NCI-H2227 (cell line): ENCODE measurements at regions not wholly inside any gene's neighbourhood (a gene's known extent, or its start where the extent isn't known, plus 50 kb on each side); places are given as distances from the start of the nearest gene placed in this dataset.

Experiments
- DNase-seq: peaks from one replicate; lab custom pipeline; 2025; ENCODE audit not compliant: unreplicated experiment; lab: John Stamatoyannopoulos, UW

DNA sequence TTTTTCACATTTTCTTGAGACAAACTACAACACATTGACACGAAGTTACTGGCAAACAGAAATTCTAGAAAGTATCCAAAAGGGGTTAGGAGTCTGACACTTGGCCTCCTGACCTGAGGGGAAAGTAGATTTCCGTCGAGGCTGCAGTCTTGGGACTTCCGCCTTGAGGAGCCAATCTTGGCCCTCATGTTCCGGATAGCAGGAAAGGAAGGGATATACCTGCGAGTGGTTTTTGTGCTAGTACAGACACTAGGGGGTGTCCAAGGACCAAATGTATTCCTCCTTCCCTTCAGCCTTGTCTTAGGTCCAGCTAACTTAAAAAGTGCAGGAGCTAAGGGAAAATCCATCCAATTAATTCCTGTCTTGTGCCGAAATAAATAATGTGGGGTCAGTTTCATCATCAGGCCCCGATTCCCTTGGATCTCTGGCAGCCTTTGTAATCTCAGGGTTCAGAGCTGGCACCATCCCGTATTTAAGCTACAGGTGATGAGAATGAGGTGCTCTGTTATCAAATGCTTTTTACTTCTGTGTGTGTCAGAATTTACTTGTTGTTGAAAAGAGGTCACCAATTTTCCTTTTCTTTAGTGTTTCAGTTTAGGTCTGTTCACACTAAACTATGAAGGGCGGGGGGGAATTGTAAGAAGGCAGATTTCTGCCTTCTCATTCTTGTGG, 330.2 kb upstream of the FANCL start:
- DNase-seq, result peak; percentile 78

DNA sequence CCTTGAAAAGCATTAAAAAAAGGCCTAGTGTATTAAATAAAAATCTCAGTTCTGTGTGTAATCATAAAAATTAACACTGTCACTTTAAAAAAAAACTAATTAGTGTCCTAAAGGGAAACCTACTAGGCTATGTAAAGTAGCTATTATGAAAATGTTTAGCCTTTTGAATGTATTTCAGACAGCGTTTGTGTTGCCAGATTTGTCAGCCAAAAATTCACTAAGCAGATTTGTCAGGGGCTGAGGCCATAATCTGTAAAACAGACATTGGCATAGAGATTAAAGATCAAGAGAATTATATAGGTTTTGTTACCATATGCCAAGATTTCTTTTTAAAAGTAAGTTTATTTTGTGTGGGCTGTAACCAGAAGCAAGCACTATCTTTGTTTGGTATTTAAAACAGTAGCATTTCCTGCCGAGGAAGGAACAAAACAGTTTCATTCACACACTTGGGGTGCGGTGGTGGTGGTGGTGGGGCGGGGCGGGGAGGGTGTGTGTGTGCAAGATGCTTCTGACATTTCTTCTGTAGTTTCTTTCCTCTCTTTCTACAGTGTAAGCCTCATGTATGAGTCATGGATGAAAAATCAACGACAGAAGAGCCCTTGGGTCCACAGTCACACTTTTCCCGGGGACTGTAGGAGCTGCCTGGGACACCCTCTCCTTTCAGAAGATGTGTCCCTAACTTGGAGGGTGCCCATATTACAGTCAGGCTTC, 328.5 kb upstream of the FANCL start:
- no peak for DNase-seq

DNA sequence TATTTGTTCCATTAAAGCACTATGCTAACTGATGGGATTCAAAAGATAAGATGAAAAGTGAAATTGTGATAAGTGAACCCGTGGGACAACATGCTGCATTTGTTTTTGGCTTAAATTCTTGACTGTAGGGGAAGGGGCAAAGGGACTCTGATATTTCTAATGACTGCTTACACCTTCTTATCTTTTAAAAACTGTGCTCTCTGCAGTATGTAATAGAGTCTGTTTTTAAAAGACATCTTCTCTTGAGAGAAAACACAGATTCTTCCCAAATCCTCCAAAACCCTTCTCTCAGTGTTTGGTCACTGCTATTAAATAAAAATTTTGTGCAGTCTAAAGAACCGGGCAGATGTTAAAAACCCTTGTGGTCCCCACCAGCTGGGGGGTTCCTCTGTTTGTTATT, 327.8 kb upstream of the FANCL start:
- DNase-seq, result no peak

DNA sequence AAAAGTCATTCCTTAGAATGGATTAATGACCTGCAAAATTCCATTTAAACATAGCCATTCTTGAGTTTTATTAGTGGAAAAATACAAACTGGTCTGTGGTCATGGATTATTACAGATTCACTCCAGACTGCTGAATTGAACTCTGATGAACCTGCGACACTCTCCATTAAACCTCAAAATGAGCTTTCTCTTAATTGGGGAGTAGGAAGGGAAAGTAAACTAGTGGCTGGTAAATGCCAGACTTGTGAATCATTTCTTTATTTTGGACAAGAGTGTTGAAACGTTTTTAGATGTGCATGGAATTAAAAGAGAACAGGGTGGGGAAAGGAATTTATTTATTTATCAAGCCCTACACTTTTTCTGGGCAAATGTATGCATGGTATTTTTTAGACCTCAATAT, 321.2 kb upstream of the FANCL start:
- no peak for DNase-seq

DNA sequence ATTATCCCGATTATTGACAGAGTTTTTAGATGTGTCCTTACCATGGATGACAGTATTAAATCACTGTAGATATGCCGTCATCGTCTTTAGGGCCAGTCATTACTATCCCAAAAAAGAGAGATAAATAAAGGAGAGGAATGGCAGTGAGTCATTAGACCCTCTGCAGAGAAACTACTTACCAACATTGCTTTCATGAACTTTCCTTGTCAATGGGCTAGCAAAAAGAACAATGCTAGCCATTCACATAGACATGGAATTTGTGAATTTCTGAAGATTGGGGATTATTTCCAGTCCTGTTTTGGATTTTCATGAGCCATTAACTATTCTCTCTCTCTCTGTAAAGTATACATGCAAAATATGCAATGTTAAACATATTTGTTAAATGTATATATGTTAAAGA, 319.4 kb upstream of the FANCL start:
- no peak for DNase-seq

DNA sequence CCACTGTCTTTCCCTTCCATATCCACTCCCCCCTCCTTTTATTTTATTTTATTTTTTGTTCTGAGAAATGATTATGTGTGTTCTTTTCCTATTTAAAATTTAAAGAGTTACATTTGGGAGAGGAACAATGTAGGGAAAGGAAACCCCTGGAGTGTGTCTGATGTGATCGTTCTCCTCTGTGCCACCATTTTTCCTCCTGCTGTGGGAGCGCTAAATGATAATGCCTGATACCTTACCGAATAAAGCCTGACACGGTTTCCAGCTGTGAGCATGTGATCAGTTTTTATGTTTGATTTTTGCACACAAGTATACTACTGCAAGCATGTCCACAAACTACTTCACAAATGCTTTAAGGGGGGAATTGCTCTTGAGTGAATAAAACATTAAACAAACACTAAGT, 317.8 kb upstream of the FANCL start:
- no peak for DNase-seq

DNA sequence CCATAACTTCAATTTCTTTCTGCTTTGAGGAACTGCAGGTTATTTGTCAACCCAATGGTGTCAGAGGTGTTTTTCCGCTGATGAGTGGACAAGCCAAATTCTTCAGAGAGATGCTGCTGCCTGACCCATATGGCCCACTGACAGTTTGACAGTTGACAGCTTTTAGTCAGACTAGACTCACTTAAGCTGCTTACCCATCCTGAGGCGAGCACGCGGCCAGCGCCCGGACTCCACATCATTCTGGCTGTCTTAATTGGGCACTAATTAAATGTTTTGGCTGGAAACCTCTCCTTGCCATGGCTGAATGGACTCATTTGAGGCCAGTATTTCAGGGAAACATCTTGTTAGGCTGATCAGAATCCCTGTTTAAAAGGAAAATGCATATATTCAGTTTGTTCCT, 316.1 kb upstream of the FANCL start:
- DNase-seq, result no peak

DNA sequence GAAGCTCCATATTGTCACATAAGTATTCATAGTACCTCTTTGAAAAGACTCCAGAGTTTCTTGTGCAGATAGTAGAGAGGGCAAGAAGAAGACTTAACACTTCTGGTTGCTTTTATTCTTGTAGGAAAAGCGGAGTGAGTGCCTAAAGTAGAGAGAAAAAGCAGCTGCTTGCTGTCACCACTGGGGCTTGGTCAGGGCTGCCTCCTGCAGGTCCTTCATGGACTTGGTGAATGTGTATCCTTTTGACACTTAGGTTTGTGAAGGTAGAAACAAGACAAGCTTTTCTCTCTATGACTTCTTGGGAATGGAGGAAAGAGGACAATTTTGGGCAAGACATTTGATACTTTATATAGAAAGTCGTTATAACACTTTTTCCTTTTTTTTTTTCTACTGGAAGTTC, 312.8 kb upstream of the FANCL start:
- no peak for DNase-seq

DNA sequence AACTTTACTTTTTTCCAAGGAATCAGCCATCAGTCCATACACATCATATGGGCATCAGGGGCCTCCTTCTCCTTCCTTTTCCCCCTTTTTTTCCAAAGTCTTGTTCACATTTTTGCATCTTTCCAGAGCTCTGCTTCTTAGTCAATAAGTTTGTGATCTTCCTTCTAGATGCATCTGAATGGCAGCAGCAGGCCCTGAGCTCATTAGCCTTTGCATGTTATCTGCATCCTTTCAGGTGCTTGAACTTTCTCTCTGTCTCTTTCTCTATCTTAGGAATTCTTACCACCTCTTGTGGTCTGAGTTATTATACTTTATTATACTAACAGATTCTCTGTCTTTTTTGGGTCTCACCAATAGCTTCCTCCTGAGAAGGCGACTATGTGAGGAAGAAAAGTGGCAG, 312.4 kb upstream of the FANCL start:
- no peak for DNase-seq

DNA sequence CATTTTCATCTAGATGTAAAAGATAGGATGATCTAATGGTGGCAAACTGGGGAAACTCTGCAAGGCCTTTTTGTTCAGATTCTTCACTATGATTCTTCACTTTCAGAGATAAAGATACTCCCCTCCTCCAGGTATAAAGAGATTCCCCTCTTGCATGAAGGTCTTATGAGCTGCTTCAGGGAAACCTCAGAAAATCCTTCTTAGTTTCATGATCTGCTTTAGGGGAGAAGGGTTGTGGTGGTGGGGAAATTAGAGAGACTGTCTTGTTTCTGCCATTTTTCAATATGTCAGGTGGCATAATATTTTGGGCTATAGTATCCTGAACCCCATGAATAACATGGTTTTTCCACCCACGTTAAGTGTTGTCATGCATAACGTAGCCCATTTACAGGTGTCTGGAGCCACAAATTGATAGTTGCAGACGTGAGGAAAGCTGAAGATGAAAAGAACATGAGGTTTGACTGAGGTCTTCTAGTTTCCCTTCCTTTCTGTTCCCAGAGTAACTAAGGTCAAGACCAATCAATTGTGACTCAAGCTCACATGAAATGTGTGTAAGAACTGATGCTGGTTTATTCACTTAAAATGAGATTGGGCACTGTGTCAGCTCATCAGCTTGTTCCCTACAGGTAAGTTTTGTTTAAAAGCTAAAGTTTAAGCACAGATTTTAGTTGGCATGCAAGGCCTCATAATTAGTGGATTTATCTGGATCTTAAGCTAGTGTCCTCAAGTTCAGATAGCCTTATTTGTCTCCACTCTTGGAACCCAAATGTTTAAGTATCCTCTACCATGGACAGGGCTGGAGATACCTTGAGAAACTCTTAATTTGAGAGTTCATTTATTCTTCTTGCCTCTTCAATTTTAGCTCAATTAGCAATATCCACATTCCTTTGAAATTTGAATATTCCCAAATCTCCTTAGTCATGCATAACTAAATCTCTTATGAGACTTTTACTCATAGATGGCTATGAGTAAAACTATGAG, 304.5 kb upstream of the FANCL start:
- DNase-seq, result no peak

DNA sequence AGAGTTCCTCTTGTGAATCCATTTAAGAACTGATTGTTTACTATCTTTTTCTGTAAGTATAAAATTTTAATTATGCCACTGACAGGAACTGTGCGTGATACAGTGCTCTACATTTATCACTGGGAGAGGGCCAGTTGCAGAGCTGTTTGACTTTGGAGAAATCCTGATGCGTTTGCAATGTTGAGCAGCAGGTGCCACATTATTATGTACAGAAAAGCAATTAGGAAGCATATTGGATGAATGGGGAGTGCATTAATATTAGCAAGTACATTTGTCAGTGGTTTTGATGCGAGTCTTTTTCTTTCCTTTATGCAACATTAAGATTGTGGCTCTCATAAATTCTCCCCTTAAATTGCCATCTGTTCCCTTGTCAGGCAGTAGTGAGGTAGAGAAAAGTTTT, 302.3 kb upstream of the FANCL start:
- DNase-seq, result no peak

DNA sequence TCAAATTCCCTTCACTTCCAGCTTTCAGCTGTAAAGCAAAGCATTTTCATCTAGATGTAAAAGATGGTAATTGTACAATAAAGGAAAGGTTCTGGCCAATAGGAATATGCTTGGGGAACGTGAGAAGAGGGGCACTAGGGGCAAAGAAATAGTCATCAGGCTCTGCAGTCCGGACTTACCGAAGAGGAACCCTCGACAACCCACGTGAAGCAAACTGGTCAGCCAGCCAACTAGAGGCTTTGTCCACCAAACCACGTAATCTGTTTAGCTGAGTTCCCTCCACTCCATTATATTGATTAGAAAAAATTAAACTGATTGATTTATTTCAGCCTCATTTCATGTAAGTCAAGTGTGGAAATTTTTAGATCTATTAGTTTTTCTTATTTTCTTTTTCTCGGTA, 300.4 kb upstream of the FANCL start:
- no peak for DNase-seq

DNA sequence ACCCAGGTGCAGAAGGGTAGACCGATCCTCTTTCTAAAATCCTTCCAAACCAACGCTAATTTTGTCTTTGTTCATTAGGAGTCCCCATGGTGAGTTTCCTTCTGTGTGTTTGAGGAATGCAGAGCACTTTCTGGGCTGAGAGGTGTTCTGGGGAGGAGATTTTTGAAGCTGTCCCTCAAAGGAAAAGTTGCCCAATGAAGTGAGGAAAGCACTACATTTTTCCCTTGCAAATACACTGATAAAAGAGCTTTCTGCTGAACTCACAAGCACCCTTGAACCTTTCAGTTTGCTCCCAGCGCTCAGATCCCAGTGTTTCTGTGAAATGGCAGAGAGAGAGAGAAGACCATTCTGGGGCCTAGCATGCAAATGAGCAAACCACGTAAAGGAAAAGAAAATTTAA, 299.6 kb upstream of the FANCL start:
- DNase-seq, result no peak

DNA sequence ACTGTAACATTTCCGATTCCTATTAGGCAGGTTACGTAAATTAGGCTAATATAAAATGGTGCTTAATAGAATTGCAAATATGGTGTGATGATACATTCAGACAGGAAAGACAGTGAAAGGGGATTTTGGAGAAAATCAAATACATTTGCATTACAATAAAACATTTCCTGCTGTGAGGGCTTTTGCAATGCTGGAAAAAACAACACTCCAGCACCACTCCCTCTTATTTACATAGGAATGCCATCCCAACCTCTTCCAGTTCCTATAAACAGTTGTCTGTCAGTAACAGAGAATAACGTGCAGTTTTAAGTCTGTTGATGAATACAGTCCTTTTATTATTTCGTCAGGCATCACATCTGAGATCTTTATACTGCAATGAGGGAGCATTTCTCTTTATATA, 298.8 kb upstream of the FANCL start:
- DNase-seq, result no peak

DNA sequence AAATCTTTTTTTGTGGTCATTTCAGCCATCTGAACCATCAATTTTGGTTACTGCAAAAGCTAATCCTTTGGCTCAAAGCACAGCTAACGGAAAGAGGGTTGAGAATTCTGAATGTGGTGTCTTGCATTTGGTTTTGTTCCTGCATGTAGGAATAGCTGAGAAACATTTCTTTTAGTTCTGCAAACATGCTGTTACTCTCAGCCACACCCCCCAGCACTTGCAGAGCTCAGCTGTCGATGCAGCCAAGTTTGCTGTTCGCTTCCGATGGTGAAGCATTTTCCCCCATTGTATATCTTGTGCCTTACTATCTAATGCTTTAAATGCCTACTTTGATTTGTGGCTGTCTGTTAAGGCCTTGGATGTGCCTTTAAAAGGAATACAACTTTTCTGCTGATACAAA, 294.9 kb upstream of the FANCL start:
- DNase-seq, result no peak

DNA sequence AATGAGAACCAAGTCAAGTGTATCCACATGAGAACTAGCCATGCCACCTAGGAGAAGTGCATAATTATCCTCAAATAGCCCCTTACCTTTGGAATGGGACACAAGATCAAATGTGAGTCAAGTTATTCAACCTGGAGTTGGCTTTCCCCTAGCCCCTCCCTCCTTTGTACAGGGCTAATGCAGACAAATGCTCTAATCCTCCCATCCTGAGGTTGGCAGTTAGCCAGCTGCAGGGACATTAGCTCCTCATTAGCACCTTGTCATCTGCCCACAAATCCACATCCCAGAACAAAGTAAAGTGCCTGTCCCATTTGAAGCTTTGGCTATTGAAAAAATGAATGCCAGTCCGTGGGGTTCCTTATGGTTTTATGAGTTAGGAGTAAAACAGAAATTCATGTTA, 294.1 kb upstream of the FANCL start:
- DNase-seq, result peak; percentile 54

DNA sequence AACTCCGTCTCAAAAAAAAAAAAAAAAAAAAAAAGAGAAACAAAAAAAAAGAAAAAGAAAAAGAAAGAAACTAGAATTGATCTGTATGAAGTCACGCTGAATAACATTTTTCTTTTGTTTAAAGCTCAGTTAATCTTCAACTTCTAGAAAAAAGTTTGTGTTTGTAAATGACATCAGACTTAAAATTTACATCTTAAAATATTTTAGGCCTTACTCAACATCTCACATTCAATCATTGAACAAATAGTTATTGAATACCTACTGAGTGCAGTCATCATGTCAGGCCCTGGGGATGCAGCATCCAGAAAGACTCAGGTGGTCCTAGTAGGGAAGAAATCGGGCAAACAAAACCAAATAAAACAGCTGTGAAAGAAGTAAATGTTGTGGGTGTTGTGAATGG, 292.3 kb upstream of the FANCL start:
- no peak for DNase-seq

DNA sequence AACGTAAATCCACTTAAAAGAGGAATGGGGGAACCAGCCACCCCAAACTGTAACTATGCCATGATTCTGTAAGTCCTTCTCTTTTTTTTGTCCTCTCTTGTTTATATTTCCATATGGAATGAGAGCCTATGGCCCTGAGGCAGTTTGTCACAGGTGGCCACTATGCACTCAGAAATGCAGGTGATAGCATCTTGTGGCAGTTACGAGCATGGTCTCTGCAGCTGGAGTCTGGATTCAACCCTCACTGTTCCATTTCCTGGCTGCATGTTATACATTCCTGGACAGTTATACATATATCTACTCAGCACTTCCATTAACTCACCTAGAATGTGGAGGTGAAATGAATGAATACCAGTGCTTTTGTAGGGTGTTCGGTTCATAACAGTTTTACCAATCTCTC, 291.5 kb upstream of the FANCL start:
- DNase-seq, result no peak

DNA sequence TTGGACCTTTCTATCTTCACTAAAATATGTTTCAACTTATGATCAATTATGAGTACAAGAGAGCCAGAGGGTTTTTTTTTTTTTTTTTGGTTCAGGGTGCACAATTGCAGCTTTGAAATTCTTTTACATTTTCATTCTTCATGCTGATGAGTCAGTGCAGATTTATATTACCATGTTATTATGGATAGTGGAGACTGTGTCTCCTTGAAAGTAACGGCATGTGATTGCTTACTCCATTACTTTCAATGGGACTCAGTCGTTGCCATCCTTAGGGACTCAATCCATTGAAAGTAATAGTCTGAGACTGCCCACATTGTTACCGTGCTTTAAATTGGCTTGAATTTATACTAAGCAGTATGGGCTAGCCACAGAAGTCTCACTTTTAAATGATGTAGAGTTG, 286.5 kb upstream of the FANCL start:
- DNase-seq, result no peak

DNA sequence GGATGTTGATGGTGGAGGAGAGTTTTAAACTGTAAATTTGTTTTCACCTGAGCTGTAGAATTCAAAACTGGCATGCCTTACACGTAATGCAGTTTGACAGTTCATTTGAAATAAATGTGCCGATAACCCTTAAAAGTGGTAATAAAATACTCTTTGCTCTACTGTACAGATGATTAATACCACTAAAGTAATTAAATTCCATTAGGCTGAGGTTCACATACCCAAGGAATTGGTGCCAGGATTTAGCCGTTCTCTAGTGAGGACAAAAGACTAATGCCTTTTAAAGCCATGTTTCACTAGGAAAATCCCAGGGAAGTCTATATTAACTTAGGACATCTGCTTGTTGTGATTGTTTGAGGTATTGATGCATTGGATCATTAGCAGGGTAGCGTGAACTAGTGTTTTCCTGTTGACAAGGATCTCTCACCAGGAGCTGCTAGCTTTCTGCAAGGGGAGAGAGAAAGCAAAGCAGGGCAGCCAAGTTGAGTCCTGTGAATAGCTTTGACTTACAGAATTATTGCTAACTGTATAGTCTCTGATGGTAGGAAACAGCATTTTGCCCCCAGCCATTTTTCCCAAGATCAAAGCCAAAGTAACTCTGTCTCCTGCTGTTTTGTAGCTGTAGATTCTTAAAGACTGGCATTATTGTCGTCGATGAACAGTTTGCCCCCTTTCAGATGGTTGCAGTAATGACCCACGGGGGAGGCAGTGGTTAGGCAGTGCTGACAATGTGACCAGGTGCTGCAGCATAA, 280.9 kb upstream of the FANCL start:
- peak; percentile 52 for DNase-seq

DNA sequence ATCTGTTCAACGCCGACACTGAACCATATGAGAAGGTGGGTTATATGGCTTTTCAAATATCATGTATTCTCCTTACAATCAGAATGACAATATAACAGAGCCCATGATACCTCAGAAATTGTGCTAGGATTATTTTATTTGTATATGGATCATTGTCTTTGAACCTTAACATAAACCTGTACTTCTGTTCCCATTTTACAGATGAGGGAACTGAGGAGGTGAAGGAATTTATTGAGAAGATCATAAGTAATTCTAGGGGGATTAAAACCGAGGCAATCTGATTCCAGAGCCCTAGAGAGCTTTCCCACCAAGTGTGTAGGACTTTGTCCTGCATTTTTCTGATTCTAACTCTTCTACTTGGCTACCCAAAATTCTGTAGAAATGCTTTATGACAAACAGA, 279.8 kb upstream of the FANCL start:
- no peak for DNase-seq
